ENCODE measurements at regions not wholly inside any gene's neighbourhood (a gene's known extent, or its start where the extent isn't known, plus 50 kb on each side); places are given as distances from the start of the nearest gene placed in this dataset.

DNA sequence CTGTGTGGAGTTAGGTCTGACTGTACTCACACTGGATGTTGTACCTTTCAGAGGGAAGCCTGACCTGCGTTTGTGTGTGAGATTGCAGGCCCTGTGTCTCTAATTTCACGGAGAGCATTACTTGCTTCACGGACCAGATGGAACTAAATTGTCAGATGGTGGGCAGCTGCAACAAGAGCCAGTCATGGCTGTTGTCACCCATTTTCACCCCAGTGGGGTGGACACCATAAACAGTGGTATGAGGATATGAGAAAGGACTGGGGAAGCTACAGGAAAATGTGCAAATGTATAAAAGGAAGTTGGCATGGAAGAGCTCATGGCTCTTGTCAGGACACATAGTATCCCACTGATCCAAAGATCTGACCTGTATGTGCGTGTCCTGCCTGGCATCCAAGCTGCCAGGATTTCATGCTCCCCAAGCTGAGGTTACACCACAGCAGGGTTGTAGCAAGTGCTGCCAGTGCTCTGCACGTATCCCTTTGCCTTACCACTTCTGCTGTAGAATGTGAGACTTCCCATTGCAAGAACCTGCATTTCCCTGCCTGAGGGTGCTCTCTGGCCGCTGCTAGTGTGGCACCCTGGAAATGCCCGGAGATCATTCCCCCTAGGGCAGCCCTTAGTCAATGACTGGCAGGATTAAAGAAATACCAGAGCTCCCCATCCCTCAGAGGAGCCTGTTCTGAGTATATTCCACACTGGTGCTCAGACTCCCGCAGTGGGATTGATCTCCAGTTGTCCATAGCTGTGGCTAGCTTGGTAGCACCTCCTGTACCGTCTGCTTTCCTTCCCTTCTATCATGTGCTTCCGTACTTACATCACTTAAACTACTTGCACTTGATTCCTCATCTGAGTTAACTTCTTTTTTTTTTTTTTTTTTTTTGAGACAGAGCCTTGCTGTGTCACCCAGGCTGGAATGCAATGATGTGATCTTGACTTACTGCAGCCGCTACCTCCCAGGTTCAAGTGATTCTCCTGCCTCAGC, 70.4 kb upstream of the TANC2 start:
- H3K4me1 ChIP-seq (ENCODE audit: insufficient read depth, low read length) = peaks cover 26% of the 10 kb centered on the region
- no peak overlapping the region for H3K4me3 ChIP-seq (ENCODE audit: low read length)
- no peaks in the 10 kb centered on the region for H3K9me3 ChIP-seq (ENCODE audit: low read length)
- H3K27me3 ChIP-seq (ENCODE audit: insufficient read depth, low read length) = no peaks in the 10 kb centered on the region
- H3K36me3 ChIP-seq (ENCODE audit: insufficient read depth, low read length) = no peaks in the 10 kb centered on the region
- H2AFZ ChIP-seq (ENCODE audit: low read depth, low read length) = no peak overlapping the region

GRCh38 chr17:62892870-62893338, 73.1 kb upstream of the TANC2 start:
- Histone ChIP-seq H3K27me3 (ENCODE audit: insufficient read depth, low read length) (no peaks in the 10 kb centered on the region), H2AFZ (ENCODE audit: low read depth, low read length) (no peak overlapping the region), H3K9me3 (ENCODE audit: low read length) (no peaks in the 10 kb centered on the region), H3K36me3 (ENCODE audit: insufficient read depth, low read length) (no peaks in the 10 kb centered on the region), H3K4me1 (ENCODE audit: insufficient read depth, low read length) (peaks cover 28% of the 10 kb centered on the region), H3K4me3 (ENCODE audit: low read length) (no peak overlapping the region)

GRCh38 chr17:62892061-62892675, 73.9 kb upstream of the TANC2 start:
- H3K4me1 ChIP-seq (ENCODE audit: insufficient read depth, low read length) = peaks cover 28% of the 10 kb centered on the region
- H3K9me3 ChIP-seq (ENCODE audit: low read length) = no peaks in the 10 kb centered on the region
- no peak overlapping the region for H3K4me3 ChIP-seq (ENCODE audit: low read length)
- H2AFZ ChIP-seq (ENCODE audit: low read depth, low read length) = no peak overlapping the region
- H3K36me3 ChIP-seq (ENCODE audit: insufficient read depth, low read length) = no peaks in the 10 kb centered on the region
- H3K27me3 ChIP-seq (ENCODE audit: insufficient read depth, low read length) = no peaks in the 10 kb centered on the region

- Histone ChIP-seq H3K4me3 (ENCODE audit: low read length) (no peak overlapping the region), H2AFZ (ENCODE audit: low read depth, low read length) (no peak overlapping the region), H3K36me3 (ENCODE audit: insufficient read depth, low read length) (no peaks in the 10 kb centered on the region)
These were observed 74.4 kb upstream of the TANC2 start for GRCh38 chr17:62891659-62892058.

DNA sequence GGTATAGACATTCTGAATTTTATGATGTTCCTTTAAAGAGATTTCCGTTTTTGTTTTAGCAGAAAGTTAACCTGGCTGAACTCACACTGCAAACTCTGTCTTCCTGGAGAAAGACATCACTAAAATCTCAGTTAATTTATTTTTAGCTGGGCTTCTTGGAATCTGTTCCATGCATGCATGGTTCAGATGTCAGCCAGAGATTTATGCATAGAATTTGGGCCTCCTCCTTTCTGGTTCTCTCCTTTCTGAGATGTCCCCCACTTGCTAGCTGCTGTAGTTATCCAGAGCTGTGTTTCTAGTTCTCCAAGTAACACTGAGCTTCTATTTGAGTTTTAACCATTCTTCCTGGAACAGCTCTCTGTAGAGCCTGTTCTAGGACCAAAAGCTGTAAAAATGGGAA, 77.3 kb upstream of the TANC2 start:
- Histone ChIP-seq H2AFZ (ENCODE audit: low read depth, low read length) (no peak overlapping the region), H3K9me3 (ENCODE audit: low read length) (no peaks in the 10 kb centered on the region), H3K4me1 (ENCODE audit: insufficient read depth, low read length) (peaks cover 28% of the 10 kb centered on the region), H3K27me3 (ENCODE audit: insufficient read depth, low read length) (no peaks in the 10 kb centered on the region), H3K36me3 (ENCODE audit: insufficient read depth, low read length) (no peaks in the 10 kb centered on the region), H3K4me3 (ENCODE audit: low read length) (no peak overlapping the region)

More at GRCh38 chr17:62891659-62892058, 74.4 kb upstream of the TANC2 start:
- Histone ChIP-seq H3K27me3 (ENCODE audit: insufficient read depth, low read length) (no peaks in the 10 kb centered on the region), H3K4me1 (ENCODE audit: insufficient read depth, low read length) (peaks cover 28% of the 10 kb centered on the region), H3K9me3 (ENCODE audit: low read length) (no peaks in the 10 kb centered on the region)

DNA sequence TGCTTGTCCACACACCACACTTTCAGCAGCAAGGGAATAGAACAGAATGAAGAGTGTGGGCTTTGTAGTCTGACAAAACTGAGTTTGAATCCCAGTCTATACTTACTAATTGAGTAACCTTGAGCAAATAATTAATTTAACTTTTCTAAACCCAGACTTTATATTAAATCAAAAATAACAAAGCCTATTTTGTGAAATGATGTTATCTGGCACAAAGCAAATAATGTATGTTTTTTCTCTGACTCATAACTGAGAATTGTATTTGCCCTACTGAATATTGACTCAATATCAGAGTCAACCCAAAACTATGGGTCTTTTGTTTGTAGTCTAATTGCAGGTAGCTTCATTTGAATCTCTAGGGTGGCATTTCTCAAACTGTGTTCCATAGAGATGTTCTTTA, 77.9 kb upstream of the TANC2 start:
- H3K9me3 ChIP-seq (ENCODE audit: low read length) = no peaks in the 10 kb centered on the region
- no peak overlapping the region for H3K4me3 ChIP-seq (ENCODE audit: low read length)

GRCh38 chr17:62887437-62887836, 78.6 kb upstream of the TANC2 start:
- Histone ChIP-seq H3K27me3 (ENCODE audit: insufficient read depth, low read length) (no peaks in the 10 kb centered on the region), H3K4me3 (ENCODE audit: low read length) (no peak overlapping the region), H3K9me3 (ENCODE audit: low read length) (no peaks in the 10 kb centered on the region), H2AFZ (ENCODE audit: low read depth, low read length) (no peak overlapping the region), H3K4me1 (ENCODE audit: insufficient read depth, low read length) (peaks cover 20% of the 10 kb centered on the region), H3K36me3 (ENCODE audit: insufficient read depth, low read length) (no peaks in the 10 kb centered on the region)

More for the DNA sequence above, 77.9 kb upstream of the TANC2 start:
- no peaks in the 10 kb centered on the region for H3K36me3 ChIP-seq (ENCODE audit: insufficient read depth, low read length)
- no peak overlapping the region for H2AFZ ChIP-seq (ENCODE audit: low read depth, low read length)
- H3K27me3 ChIP-seq (ENCODE audit: insufficient read depth, low read length) = no peaks in the 10 kb centered on the region
- peaks cover 27% of the 10 kb centered on the region for H3K4me1 ChIP-seq (ENCODE audit: insufficient read depth, low read length)

GRCh38 chr17:62884781-62885180, 76.7 kb upstream of the MARCHF10 start:
- no peak overlapping the region for H3K4me3 ChIP-seq (ENCODE audit: low read length)
- H2AFZ ChIP-seq (ENCODE audit: low read depth, low read length) = no peak overlapping the region
- no peaks in the 10 kb centered on the region for H3K36me3 ChIP-seq (ENCODE audit: insufficient read depth, low read length)
- no peaks in the 10 kb centered on the region for H3K9me3 ChIP-seq (ENCODE audit: low read length)
- no peaks in the 10 kb centered on the region for H3K27me3 ChIP-seq (ENCODE audit: insufficient read depth, low read length)
- H3K4me1 ChIP-seq (ENCODE audit: insufficient read depth, low read length) = no peaks in the 10 kb centered on the region

DNA sequence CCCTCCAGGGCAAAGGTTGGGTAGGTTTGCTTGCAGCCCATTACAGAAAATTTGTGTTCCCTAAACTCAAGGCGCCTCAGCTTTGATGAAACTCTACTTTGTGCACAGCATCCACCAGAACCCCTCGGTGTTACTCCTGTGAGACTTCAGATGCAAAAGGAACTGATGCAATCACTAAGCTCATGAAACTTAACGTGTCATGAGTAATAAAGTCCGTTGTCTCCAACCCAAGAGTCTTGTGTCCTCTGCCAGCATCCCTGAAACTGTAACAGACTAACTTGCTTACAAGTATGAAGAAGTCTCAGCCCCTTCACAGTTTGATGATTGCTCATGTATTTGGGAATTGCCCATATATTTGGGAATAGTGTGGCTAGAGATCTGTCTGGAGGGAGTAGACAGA, 74.8 kb upstream of the MARCHF10 start:
- H3K27me3 ChIP-seq (ENCODE audit: insufficient read depth, low read length) = no peaks in the 10 kb centered on the region
- H2AFZ ChIP-seq (ENCODE audit: low read depth, low read length) = no peak overlapping the region
- H3K36me3 ChIP-seq (ENCODE audit: insufficient read depth, low read length) = no peaks in the 10 kb centered on the region
- H3K4me3 ChIP-seq (ENCODE audit: low read length) = no peak overlapping the region
- no peaks in the 10 kb centered on the region for H3K9me3 ChIP-seq (ENCODE audit: low read length)
- no peaks in the 10 kb centered on the region for H3K4me1 ChIP-seq (ENCODE audit: insufficient read depth, low read length)

DNA sequence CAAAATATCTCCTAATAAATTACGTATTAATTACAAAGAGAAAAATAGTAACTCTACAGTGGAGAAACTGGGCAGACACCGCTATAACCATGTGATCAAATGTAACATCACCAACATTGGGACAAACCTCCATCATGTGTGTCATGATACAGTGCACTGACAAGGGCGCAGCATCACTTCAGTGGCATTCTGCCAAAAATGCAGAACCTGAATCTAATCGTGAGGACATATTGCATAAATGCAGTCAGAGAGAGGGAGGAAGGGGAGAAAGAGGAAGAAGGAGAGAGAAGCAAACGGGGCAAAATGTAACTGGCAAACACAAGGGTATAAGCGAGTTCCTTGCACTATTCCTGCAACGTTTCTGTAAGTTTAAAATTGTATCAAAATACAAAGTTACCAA, 74.2 kb upstream of the MARCHF10 start:
- H3K9me3 ChIP-seq (ENCODE audit: low read length) = no peaks in the 10 kb centered on the region
- no peaks in the 10 kb centered on the region for H3K4me1 ChIP-seq (ENCODE audit: insufficient read depth, low read length)
- no peaks in the 10 kb centered on the region for H3K36me3 ChIP-seq (ENCODE audit: insufficient read depth, low read length)
- no peak overlapping the region for H3K4me3 ChIP-seq (ENCODE audit: low read length)
- H3K27me3 ChIP-seq (ENCODE audit: insufficient read depth, low read length) = no peaks in the 10 kb centered on the region
- no peak overlapping the region for H2AFZ ChIP-seq (ENCODE audit: low read depth, low read length)

DNA sequence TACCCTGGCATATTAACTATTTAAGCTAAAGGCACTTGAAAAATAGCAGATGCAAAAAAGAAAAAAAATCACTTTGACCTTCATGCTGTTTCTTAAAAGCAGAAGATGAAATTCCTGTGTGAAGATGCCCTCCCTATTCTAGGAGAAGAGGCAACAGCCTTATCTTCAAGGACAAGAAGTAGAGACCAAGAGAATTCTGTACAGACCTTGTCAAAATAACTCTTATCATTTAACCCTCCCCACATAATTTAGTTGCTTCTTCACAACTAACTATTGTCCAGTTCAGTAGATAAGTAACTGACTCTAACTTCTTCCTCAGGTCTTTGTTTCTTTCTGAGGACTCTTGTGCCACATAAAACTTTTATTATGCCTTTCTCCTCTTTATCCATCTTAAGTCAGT, 72.0 kb upstream of the MARCHF10 start:
- no peaks in the 10 kb centered on the region for H3K9me3 ChIP-seq (ENCODE audit: low read length)
- H3K36me3 ChIP-seq (ENCODE audit: insufficient read depth, low read length) = no peaks in the 10 kb centered on the region
- H3K4me3 ChIP-seq (ENCODE audit: low read length) = no peak overlapping the region
- no peak overlapping the region for H2AFZ ChIP-seq (ENCODE audit: low read depth, low read length)
- peaks cover 13% of the 10 kb centered on the region for H3K4me1 ChIP-seq (ENCODE audit: insufficient read depth, low read length)
- H3K27me3 ChIP-seq (ENCODE audit: insufficient read depth, low read length) = no peaks in the 10 kb centered on the region

GRCh38 chr17:62876673-62877405, 68.7 kb upstream of the MARCHF10 start:
- H3K9me3 ChIP-seq (ENCODE audit: low read length) = no peaks in the 10 kb centered on the region
- no peaks in the 10 kb centered on the region for H3K36me3 ChIP-seq (ENCODE audit: insufficient read depth, low read length)
- no peak overlapping the region for H2AFZ ChIP-seq (ENCODE audit: low read depth, low read length)
- peaks cover 16% of the 10 kb centered on the region for H3K4me1 ChIP-seq (ENCODE audit: insufficient read depth, low read length)
- H3K4me3 ChIP-seq (ENCODE audit: low read length) = no peak overlapping the region
- H3K27me3 ChIP-seq (ENCODE audit: insufficient read depth, low read length) = no peaks in the 10 kb centered on the region

DNA sequence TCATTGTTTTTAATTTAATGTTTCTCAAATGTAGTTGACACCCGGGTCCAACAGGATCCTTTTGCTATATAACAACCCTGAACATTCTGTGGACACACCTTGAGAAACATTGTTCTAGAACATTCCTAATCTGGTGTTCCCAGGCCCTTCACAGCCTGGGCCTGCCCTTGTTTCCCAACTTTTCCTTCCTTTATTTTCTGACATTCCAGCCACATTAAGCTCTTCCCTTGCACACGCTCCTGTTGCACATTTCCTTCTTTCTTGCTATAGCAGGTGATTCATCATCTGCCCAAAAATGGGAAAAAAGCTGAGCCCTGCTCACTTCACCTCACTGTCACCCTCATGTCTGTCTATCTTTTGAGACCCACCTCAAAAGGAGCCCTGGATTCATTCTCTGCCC, 67.9 kb upstream of the MARCHF10 start:
- no peaks in the 10 kb centered on the region for H3K27me3 ChIP-seq (ENCODE audit: insufficient read depth, low read length)

More for the DNA sequence above, 67.9 kb upstream of the MARCHF10 start:
- no peak overlapping the region for H2AFZ ChIP-seq (ENCODE audit: low read depth, low read length)
- H3K4me1 ChIP-seq (ENCODE audit: insufficient read depth, low read length) = peaks cover 21% of the 10 kb centered on the region
- H3K36me3 ChIP-seq (ENCODE audit: insufficient read depth, low read length) = no peaks in the 10 kb centered on the region
- no peaks in the 10 kb centered on the region for H3K9me3 ChIP-seq (ENCODE audit: low read length)
- no peak overlapping the region for H3K4me3 ChIP-seq (ENCODE audit: low read length)

All from neuron (in vitro differentiated cells).